K562 (cell line): ENCODE measurements at regions not wholly inside any gene's neighbourhood (a gene's known extent, or its start where the extent isn't known, plus 50 kb on each side); places are given as distances from the start of the nearest gene placed in this dataset.

Source experiments
- ATAC-seq: fragments of 200-7000 bp; cut with Tn5 transposase; 3 replicates; pipeline ENCODE4 v1.9.1; 2020; ENCODE audit warnings: moderate library complexity
- BruUV-seq: library from RNA; stranded (reverse); fragments of 400-500 nt; replicated peaks from 2 replicates; lab custom pipeline; 2021; lab: Mats Ljungman, UMichigan
- CTCF ChIA-PET: fragments of 300-600 bp; formaldehyde crosslinking; extraction: SDS; loops from one replicate; lab custom pipeline; 2021; ENCODE audit warnings: low intra/inter-chr PET ratio; lab: Yijun Ruan, JAX
- POLR2A ChIA-PET: fragments of 300-600, 350-650 bp; sonication (Branson Sonifier 250); formaldehyde crosslinking; extraction: SDS; loops from one replicate; lab custom pipeline; 2021; ENCODE audit warnings: antibody characterized with exemption, inconsistent platforms; lab: Yijun Ruan, JAX
- DNase-seq, 4 experiments: peaks; one replicate each; pipeline versions ENCODE4 v3.0.0 to v3.0.0-alpha.2; 2011 to 2018; ENCODE audit warnings: low spot score in 3 of 4, mixed read lengths in 3 of 4; ENCODE audit errors: extremely low read depth in 1 of 4
- FAIRE-seq: peaks from 2 replicates; lab custom pipeline; 2011; peaks lifted over from hg19 to GRCh38; lab: Jason Lieb, UNC
- H2AFZ ChIP-seq: 2 replicates; pipeline ENCODE4 v1.6.0; 2011; ENCODE audit warnings: low read depth, low read length, control low read depth, inconsistent platforms
- H3K27ac ChIP-seq: fragments of 200-600 bp; 3 replicates; pipeline ENCODE4 v1.8.0; 2011; ENCODE audit warnings: low read depth, mild to moderate bottlenecking, control low read depth, inconsistent platforms, low read length, moderate library complexity, mixed read lengths; ENCODE audit errors: extremely low read depth
- H3K27me3 ChIP-seq, 2 experiments: fragments of 300-600 bp in 1 of 2; 2 replicates in 1 of 2; 3 replicates in 1 of 2; pipeline versions ENCODE4 v1.6.0 to v1.8.0; 2011; ENCODE audit warnings: inconsistent platforms in 2 of 2, low read length in 2 of 2, mild to moderate bottlenecking in 1 of 2, mixed read lengths in 1 of 2, moderate library complexity in 1 of 2; ENCODE audit not compliant: control insufficient read depth in 2 of 2, insufficient read depth in 2 of 2
- H3K36me3 ChIP-seq: fragments of 300-600 bp; 3 replicates; pipeline ENCODE4 v1.8.0; 2011; ENCODE audit warnings: mild to moderate bottlenecking, low read length, inconsistent platforms; ENCODE audit not compliant: control insufficient read depth, insufficient read depth
- H3K4me1 ChIP-seq, 2 experiments: fragments of 200-600 bp in 1 of 2; replicated peaks in 1 of 2; 2 replicates in 1 of 2; 3 replicates in 1 of 2; pipeline versions ENCODE4 v1.5.1 to v1.8.0; 2011; ENCODE audit warnings: inconsistent platforms in 2 of 2, low read length in 2 of 2, mild to moderate bottlenecking in 1 of 2, mixed read lengths in 1 of 2, moderate library complexity in 1 of 2; ENCODE audit not compliant: control insufficient read depth in 2 of 2, insufficient read depth in 2 of 2
- H3K4me2 ChIP-seq: 2 replicates; pipeline ENCODE4 v1.6.1; 2011; ENCODE audit warnings: low read length, control low read depth, inconsistent platforms, mixed read lengths; ENCODE audit not compliant: insufficient read depth
- H3K4me3 ChIP-seq: fragments of 200-600 bp; sonication (generic), shearing (Covaris generic); 2 replicates; pipeline ENCODE4 v1.5.1; 2016; ENCODE audit warnings: control low read depth, inconsistent platforms
- H3K79me2 ChIP-seq: fragments of 200-600 bp; 3 replicates; pipeline ENCODE4 v1.8.0; 2011; ENCODE audit warnings: low read length, inconsistent platforms; ENCODE audit not compliant: control insufficient read depth, insufficient read depth
- H3K9ac ChIP-seq, 2 experiments: 2 replicates each; pipeline versions ENCODE4 v1.6.0 to v1.6.1; 2011; ENCODE audit warnings: low read depth in 2 of 2, low read length in 2 of 2, control low read depth in 1 of 2, inconsistent platforms in 1 of 2, mild to moderate bottlenecking in 1 of 2, mixed read lengths in 1 of 2; ENCODE audit not compliant: insufficient read depth in 1 of 2
- H3K9me1 ChIP-seq: one replicate; pipeline ENCODE4 v1.6.0; 2011; ENCODE audit warnings: inconsistent platforms, mild to moderate bottlenecking, low read length, moderate library complexity; ENCODE audit not compliant: control insufficient read depth, insufficient read depth
- H3K9me3 ChIP-seq: replicated peaks from 2 replicates; pipeline ENCODE4 v1.5.1; 2011; ENCODE audit warnings: low read depth, low read length, inconsistent platforms; ENCODE audit not compliant: control insufficient read depth, insufficient read depth
- H4K20me1 ChIP-seq: replicated peaks from 2 replicates; pipeline ENCODE4 v1.6.1; 2011; ENCODE audit warnings: low read length, inconsistent platforms, mixed read lengths; ENCODE audit not compliant: control insufficient read depth, insufficient read depth
- CBX1 ChIP-seq: sonication (generic); IDR thresholded peaks from 2 replicates; pipeline ENCODE4 v1.6.1; 2016; ENCODE audit warnings: antibody characterized with exemption, low read depth, mild to moderate bottlenecking
- GABPA ChIP-seq: fragments of 200-800 bp; sonication (Bioruptor generic); conservative IDR thresholded peaks from 2 replicates; pipeline ENCODE4 v1.6.1; 2016; ENCODE audit warnings: low read depth, missing genetic modification characterization, missing compliant biosample characterization
- KDM5B ChIP-seq: fragments of 200-600 bp; sonication (generic); IDR thresholded peaks from 2 replicates; pipeline ENCODE4 v1.6.1; 2012; ENCODE audit warnings: low read depth, mild to moderate bottlenecking, moderate library complexity, low read length, control low read depth, inconsistent platforms; ENCODE audit not compliant: insufficient replicate concordance
- MBD2 ChIP-seq: sonication (generic); IDR thresholded peaks from 2 replicates; pipeline ENCODE4 v1.6.1; 2016; ENCODE audit warnings: low read depth, borderline replicate concordance
- NCOA6 ChIP-seq: fragments of 450-650 bp; IDR thresholded peaks from 2 replicates; pipeline ENCODE4 v1.6.1; 2017; ENCODE audit warnings: mild to moderate bottlenecking
- NFIC ChIP-seq: fragments of 450-650 bp; IDR thresholded peaks from 2 replicates; pipeline ENCODE4 v1.6.1; 2017; ENCODE audit warnings: mild to moderate bottlenecking, inconsistent platforms
- POLR2A ChIP-seq: fragments of 450-650 bp; conservative IDR thresholded peaks from 2 replicates; pipeline ENCODE4 v1.6.1; 2016
- PYGO2 ChIP-seq: fragments of 450-650 bp; IDR thresholded peaks from 2 replicates; pipeline ENCODE4 v1.6.1; 2016; ENCODE audit warnings: mild to moderate bottlenecking, missing genetic modification characterization, moderate library complexity, missing compliant biosample characterization
- SMARCE1 ChIP-seq: fragments of 450-650 bp; IDR thresholded peaks from 2 replicates; pipeline ENCODE4 v1.7.1; 2016; ENCODE audit warnings: mild to moderate bottlenecking
- TFAM ChIP-seq: fragments of 250-450 bp; sonication (Bioruptor Pico); conservative IDR thresholded peaks from 2 replicates; pipeline ENCODE4 v1.5.0; 2021; ENCODE audit warnings: mild to moderate bottlenecking, moderate library complexity
- USF1 ChIP-seq: sonication (generic); formaldehyde crosslinking; IDR thresholded peaks from 2 replicates; pipeline ENCODE4 v1.9.0; 2022; ENCODE audit warnings: mild to moderate bottlenecking, missing genetic modification reagents
- WGBS: fragments of 100-300 bp; shearing (Covaris generic); methylation state at CpG from one replicate; pipeline ENCODE4 v1.1.6; 2016; ENCODE audit warnings: low coverage, mixed read lengths; ENCODE audit not compliant: insufficient coverage; ENCODE audit errors: missing lambda C conversion rate; 5-methylcytosine and 5-hydroxymethylcytosine counted together
- in situ Hi-C: fragments of 300-500 bp; cut with MboI; formaldehyde crosslinking; loops from 4 replicates; pipeline ENCODE4 v1.15.0; 2018; ENCODE audit warnings: inconsistent platforms, mixed read lengths
- intact Hi-C: fragments of 100-400 bp; cut with micrococcal nuclease; formaldehyde crosslinking; loops from 2 replicates; pipeline ENCODE4 v1.14.2; 2022
- TF ChIP-seq, protein P1 (sequence below): fragments of 250-450 bp; sonication (Bioruptor Pico); IDR thresholded peaks from 2 replicates; pipeline ENCODE4 v1.6.1; 2021; ENCODE audit warnings: mild to moderate bottlenecking
- TF ChIP-seq, protein P2 (sequence below): fragments of 450-650 bp; IDR thresholded peaks from 2 replicates; pipeline ENCODE4 v1.6.1; 2016; ENCODE audit warnings: mild to moderate bottlenecking, moderate library complexity

DNA sequence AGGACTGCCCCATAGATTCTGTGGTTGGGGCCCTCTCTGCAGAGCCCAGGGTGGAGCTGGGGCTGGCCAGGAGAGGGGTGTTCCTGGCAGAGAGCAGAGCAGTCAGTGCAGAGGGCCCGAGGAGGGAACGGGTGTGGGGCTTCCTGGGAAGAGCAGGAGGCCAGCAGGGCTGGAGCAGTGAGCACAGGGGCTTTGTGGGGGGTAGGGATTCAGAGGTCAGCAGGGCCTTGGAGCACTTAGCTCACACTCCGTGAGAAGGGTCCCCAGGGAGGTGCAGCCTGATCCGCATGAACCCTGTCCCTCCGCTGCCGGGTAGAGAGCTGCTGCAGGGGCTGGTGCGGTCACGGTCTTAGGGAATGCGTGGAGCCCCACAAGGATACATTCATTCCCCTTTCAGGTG lies 113.0 kb upstream of the CIBAR2 start:
- no peak for FAIRE-seq
- Histone ChIP-seq H3K27me3 (no peaks in the 10 kb centered on the region), H3K36me3 (no peaks in the 10 kb centered on the region; the same call in 2 of the 3 replicates), H3K4me3 (no peak overlapping the region), H3K79me2 (no peaks in the 10 kb centered on the region; the same call in 2 of the 3 replicates), H2AFZ (no peak overlapping the region), H3K4me1 (peaks cover 10 to 47% of the 10 kb centered on the region in 2 experiments), H3K9me3 (no peaks in the 10 kb centered on the region), H3K9ac (no peak overlapping the region; a peak in 1 of 4 replicates), H3K27ac (no peak overlapping the region), H3K9me1 (no peaks in the 10 kb centered on the region), H4K20me1 (peaks cover 28% of the 10 kb centered on the region), H3K4me2 (no peak overlapping the region)
- CTCF ChIA-PET, result no interaction called here
- WGBS, result 74% methylated on average over 9 of the region's 9 CpGs
- no TSS peak for BruUV-seq
- in situ Hi-C loops (no loop called here), intact Hi-C loops (no loop called here)
- no peak for ATAC-seq
- DNase-seq, result no peak
- POLR2A ChIA-PET, result no interaction called here
- TF ChIP-seq GABPA (tag), result no peak
- no peak for TF ChIP-seq MBD2
- no peak for TF ChIP-seq USF1 (CRISPR knock-in tag)
- TF ChIP-seq SMARCE1, result no peak
- TF ChIP-seq POLR2A, result no peak
- TF ChIP-seq, protein P1, sequence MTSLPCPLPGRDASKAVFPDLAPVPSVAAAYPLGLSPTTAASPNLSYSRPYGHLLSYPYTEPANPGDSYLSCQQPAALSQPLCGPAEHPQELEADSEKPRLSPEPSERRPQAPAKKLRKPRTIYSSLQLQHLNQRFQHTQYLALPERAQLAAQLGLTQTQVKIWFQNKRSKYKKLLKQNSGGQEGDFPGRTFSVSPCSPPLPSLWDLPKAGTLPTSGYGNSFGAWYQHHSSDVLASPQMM (CRISPR knock-in tag), result no peak
- TF ChIP-seq NFIC, result no peak
- no peak for TF ChIP-seq NCOA6
- no peak for TF ChIP-seq CBX1
- TF ChIP-seq TFAM (CRISPR knock-in tag), result no peak
- no peak for TF ChIP-seq KDM5B
- TF ChIP-seq, protein P2, sequence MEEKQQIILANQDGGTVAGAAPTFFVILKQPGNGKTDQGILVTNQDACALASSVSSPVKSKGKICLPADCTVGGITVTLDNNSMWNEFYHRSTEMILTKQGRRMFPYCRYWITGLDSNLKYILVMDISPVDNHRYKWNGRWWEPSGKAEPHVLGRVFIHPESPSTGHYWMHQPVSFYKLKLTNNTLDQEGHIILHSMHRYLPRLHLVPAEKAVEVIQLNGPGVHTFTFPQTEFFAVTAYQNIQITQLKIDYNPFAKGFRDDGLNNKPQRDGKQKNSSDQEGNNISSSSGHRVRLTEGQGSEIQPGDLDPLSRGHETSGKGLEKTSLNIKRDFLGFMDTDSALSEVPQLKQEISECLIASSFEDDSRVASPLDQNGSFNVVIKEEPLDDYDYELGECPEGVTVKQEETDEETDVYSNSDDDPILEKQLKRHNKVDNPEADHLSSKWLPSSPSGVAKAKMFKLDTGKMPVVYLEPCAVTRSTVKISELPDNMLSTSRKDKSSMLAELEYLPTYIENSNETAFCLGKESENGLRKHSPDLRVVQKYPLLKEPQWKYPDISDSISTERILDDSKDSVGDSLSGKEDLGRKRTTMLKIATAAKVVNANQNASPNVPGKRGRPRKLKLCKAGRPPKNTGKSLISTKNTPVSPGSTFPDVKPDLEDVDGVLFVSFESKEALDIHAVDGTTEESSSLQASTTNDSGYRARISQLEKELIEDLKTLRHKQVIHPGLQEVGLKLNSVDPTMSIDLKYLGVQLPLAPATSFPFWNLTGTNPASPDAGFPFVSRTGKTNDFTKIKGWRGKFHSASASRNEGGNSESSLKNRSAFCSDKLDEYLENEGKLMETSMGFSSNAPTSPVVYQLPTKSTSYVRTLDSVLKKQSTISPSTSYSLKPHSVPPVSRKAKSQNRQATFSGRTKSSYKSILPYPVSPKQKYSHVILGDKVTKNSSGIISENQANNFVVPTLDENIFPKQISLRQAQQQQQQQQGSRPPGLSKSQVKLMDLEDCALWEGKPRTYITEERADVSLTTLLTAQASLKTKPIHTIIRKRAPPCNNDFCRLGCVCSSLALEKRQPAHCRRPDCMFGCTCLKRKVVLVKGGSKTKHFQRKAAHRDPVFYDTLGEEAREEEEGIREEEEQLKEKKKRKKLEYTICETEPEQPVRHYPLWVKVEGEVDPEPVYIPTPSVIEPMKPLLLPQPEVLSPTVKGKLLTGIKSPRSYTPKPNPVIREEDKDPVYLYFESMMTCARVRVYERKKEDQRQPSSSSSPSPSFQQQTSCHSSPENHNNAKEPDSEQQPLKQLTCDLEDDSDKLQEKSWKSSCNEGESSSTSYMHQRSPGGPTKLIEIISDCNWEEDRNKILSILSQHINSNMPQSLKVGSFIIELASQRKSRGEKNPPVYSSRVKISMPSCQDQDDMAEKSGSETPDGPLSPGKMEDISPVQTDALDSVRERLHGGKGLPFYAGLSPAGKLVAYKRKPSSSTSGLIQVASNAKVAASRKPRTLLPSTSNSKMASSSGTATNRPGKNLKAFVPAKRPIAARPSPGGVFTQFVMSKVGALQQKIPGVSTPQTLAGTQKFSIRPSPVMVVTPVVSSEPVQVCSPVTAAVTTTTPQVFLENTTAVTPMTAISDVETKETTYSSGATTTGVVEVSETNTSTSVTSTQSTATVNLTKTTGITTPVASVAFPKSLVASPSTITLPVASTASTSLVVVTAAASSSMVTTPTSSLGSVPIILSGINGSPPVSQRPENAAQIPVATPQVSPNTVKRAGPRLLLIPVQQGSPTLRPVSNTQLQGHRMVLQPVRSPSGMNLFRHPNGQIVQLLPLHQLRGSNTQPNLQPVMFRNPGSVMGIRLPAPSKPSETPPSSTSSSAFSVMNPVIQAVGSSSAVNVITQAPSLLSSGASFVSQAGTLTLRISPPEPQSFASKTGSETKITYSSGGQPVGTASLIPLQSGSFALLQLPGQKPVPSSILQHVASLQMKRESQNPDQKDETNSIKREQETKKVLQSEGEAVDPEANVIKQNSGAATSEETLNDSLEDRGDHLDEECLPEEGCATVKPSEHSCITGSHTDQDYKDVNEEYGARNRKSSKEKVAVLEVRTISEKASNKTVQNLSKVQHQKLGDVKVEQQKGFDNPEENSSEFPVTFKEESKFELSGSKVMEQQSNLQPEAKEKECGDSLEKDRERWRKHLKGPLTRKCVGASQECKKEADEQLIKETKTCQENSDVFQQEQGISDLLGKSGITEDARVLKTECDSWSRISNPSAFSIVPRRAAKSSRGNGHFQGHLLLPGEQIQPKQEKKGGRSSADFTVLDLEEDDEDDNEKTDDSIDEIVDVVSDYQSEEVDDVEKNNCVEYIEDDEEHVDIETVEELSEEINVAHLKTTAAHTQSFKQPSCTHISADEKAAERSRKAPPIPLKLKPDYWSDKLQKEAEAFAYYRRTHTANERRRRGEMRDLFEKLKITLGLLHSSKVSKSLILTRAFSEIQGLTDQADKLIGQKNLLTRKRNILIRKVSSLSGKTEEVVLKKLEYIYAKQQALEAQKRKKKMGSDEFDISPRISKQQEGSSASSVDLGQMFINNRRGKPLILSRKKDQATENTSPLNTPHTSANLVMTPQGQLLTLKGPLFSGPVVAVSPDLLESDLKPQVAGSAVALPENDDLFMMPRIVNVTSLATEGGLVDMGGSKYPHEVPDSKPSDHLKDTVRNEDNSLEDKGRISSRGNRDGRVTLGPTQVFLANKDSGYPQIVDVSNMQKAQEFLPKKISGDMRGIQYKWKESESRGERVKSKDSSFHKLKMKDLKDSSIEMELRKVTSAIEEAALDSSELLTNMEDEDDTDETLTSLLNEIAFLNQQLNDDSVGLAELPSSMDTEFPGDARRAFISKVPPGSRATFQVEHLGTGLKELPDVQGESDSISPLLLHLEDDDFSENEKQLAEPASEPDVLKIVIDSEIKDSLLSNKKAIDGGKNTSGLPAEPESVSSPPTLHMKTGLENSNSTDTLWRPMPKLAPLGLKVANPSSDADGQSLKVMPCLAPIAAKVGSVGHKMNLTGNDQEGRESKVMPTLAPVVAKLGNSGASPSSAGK, result no peak
- TF ChIP-seq PYGO2 (tag), result no peak
